ENCODE measurements at regions not wholly inside any gene's neighbourhood (a gene's known extent, or its start where the extent isn't known, plus 50 kb on each side); places are given as distances from the start of the nearest gene placed in this dataset.

GRCh38 chr6:119834418-119834817 lies 484.9 kb upstream of the MAN1A1 start:
- POLR2A ChIA-PET (ENCODE audit: partially characterized antibody) = no interaction called here
- CTCF ChIA-PET (ENCODE audit: partially characterized antibody) = interaction anchor here (0.6 kb wide), 1 partner anchor 135 kb away, joined by 3 read pairs; no protein-coding TSS in a partner anchor
- no peak for FAIRE-seq
- TF ChIP-seq CHD7 (IDR thresholded peaks at IDR 0.05; ENCODE audit: insufficient replicate concordance, low read length) (no peak), BACH1 (IDR thresholded peaks at IDR 0.05; ENCODE audit: low read length) (no peak)

More at GRCh38 chr6:119834418-119834817, 484.9 kb upstream of the MAN1A1 start:
- Histone ChIP-seq H4K20me1 (replicated peaks in 1 of 2; ENCODE audit: control insufficient read depth in 1 of 2, insufficient read depth in 2 of 2, low read length in 2 of 2) (no peaks in the 10 kb centered on the region), H3K9me3 (ENCODE audit: insufficient read depth in 2 of 2, low read depth in 1 of 2, low read length in 1 of 2) (no peaks in the 10 kb centered on the region), H4K5ac (ENCODE audit: insufficient read length, low read depth, low read length) (no peak overlapping the region), H3K4ac (replicated peaks; ENCODE audit: insufficient read length, low read depth, low read length) (no peak overlapping the region), H2AK5ac (ENCODE audit: low read depth, low read length) (no peak overlapping the region), H2BK120ac (replicated peaks; ENCODE audit: low read depth, low read length) (no peak overlapping the region), H3K36me3 (ENCODE audit: control insufficient read depth in 2 of 4, insufficient read depth in 4 of 4, low read length in 3 of 4) (no peaks in the 10 kb centered on the region), H4K8ac (ENCODE audit: extremely low read depth, insufficient read depth, low read length) (no peak overlapping the region), H2BK5ac (ENCODE audit: low read depth, low read length) (no peak overlapping the region), H3K9ac (replicated peaks in 1 of 4; ENCODE audit: extremely low read depth in 1 of 4, low read depth in 3 of 4, low read length in 3 of 4) (no peak overlapping the region), H3K27me3 (replicated peaks in 1 of 4; ENCODE audit: control insufficient read depth in 3 of 4, extremely low read depth in 1 of 4, insufficient read depth in 3 of 4, low read length in 3 of 4) (no peaks in the 10 kb centered on the region), H3K79me2 (ENCODE audit: control insufficient read depth in 1 of 2, insufficient read depth in 2 of 2, low read length in 2 of 2) (no peaks in the 10 kb centered on the region), H3K4me2 (ENCODE audit: insufficient read depth in 1 of 2, low read depth in 2 of 2, low read length in 2 of 2) (no peak overlapping the region), H3K14ac (ENCODE audit: insufficient read length) (no peak overlapping the region), H2BK12ac (ENCODE audit: low read depth, low read length) (no peak overlapping the region), H2AFZ (ENCODE audit: low read length) (no peak overlapping the region), H2BK15ac (ENCODE audit: low read length) (no peak overlapping the region), H3K18ac (ENCODE audit: extremely low read depth, low read length) (no peak overlapping the region), H3K79me1 (ENCODE audit: low read depth, low read length) (no peaks in the 10 kb centered on the region), H2BK20ac (ENCODE audit: low read length) (no peak overlapping the region), H3K4me1 (replicated peaks in 1 of 4; ENCODE audit: control insufficient read depth in 3 of 4, insufficient read depth in 4 of 4, low read length in 3 of 4) (peaks cover 0 to 2% (median 0%) of the 10 kb centered on the region in 4 experiments; a peak in 1 of 7 replicates), H3K4me3 (ENCODE audit: extremely low read depth in 1 of 4, insufficient read depth in 2 of 4, low read depth in 3 of 4, low read length in 4 of 4) (no peak overlapping the region), H3K56ac (replicated peaks; ENCODE audit: insufficient read length, low read depth, low read length) (no peak overlapping the region), H3K23ac (ENCODE audit: insufficient read length) (no peak overlapping the region), H4K91ac (replicated peaks; ENCODE audit: insufficient read length, low read length) (no peak overlapping the region), H3K27ac (ENCODE audit: low read depth, low read length) (no peak overlapping the region), H3K23me2 (ENCODE audit: low read depth, low read length) (no peaks in the 10 kb centered on the region)
- no peak for DNase-seq (ENCODE audit: low read depth in 1 of 2, low spot score in 2 of 2)
